ENCODE measurements at regions not wholly inside any gene's neighbourhood (a gene's known extent, or its start where the extent isn't known, plus 50 kb on each side); places are given as distances from the start of the nearest gene placed in this dataset.

- TF ChIP-seq CTCF (conservative IDR thresholded peaks at IDR 0.05; ENCODE audit: low read depth in 2 of 2) (no peak), EZH2phosphoT487 (IDR thresholded peaks at IDR 0.05; ENCODE audit: unreplicated experiment) (no peak), POLR2AphosphoS5 (IDR thresholded peaks at IDR 0.05; ENCODE audit: low read depth) (no peak), CREB1 (CRISPR knock-in tag; IDR thresholded peaks at IDR 0.05; ENCODE audit: low read depth) (no peak), EZH2 (IDR thresholded peaks at IDR 0.05; ENCODE audit: low read depth, unreplicated experiment) (no peak), REST (IDR thresholded peaks at IDR 0.05; ENCODE audit: unreplicated experiment) (no peak), ZNF331 (CRISPR knock-in tag; IDR thresholded peaks at IDR 0.05; ENCODE audit: low read depth) (no peak), ZNF114 (CRISPR knock-in tag; IDR thresholded peaks at IDR 0.05) (no peak), NANOG (IDR thresholded peaks at IDR 0.05; ENCODE audit: borderline replicate concordance) (no peak), ETS1 (IDR thresholded peaks at IDR 0.05) (no peak)
These were observed 137.5 kb upstream of the JARID2 start for GRCh38 chr6:15108383-15108715.
